ENCODE measurements at regions not wholly inside any gene's neighbourhood (a gene's known extent, or its start where the extent isn't known, plus 50 kb on each side); places are given as distances from the start of the nearest gene placed in this dataset.

DNA sequence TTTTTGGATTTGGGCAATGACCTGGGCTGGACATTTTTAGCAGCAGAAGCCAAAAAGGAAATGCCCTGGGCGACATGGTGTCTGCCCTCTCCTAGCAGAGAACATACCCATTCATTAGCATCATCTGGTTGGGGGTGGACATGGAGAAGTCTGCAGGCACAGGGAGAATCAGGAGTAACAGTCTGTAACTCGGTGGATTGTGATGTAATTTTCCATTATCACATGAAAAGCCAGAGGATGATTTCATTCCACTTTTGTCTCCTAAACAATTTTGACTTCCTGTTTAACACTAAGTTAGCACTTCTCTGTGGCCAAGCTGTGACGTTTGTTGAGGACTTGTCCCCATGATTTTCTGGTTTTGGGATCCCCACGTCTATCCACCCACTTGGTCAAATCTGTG lies 153.8 kb upstream of the HABP2 start:
- TF ChIP-seq ZNF138 (tag by site-specific recombination; IDR thresholded peaks at IDR 0.05; ENCODE audit: borderline replicate concordance) (no peak), ZNF416 (tag by site-specific recombination; IDR thresholded peaks at IDR 0.05) (no peak)
- TF ChIP-seq, protein P1, sequence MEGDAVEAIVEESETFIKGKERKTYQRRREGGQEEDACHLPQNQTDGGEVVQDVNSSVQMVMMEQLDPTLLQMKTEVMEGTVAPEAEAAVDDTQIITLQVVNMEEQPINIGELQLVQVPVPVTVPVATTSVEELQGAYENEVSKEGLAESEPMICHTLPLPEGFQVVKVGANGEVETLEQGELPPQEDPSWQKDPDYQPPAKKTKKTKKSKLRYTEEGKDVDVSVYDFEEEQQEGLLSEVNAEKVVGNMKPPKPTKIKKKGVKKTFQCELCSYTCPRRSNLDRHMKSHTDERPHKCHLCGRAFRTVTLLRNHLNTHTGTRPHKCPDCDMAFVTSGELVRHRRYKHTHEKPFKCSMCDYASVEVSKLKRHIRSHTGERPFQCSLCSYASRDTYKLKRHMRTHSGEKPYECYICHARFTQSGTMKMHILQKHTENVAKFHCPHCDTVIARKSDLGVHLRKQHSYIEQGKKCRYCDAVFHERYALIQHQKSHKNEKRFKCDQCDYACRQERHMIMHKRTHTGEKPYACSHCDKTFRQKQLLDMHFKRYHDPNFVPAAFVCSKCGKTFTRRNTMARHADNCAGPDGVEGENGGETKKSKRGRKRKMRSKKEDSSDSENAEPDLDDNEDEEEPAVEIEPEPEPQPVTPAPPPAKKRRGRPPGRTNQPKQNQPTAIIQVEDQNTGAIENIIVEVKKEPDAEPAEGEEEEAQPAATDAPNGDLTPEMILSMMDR (tag by site-specific recombination; IDR thresholded peaks at IDR 0.05): no peak

Measured in HEK293 (cell line).